Activated CD8-positive, alpha-beta T cell treated with anti-CD3 and anti-CD28 coated beads for 36 hours (primary cell): ENCODE measurements at regions not wholly inside any gene's neighbourhood (a gene's known extent, or its start where the extent isn't known, plus 50 kb on each side); places are given as distances from the start of the nearest gene placed in this dataset.

Source experiments
- ATAC-seq: fragments of 200-7000 bp; cut with Tn5 transposase; one replicate; pipeline ENCODE4 v1.10.0; 2021; ENCODE audit warnings: mild to moderate bottlenecking, moderate library complexity
- CTCF ChIA-PET: fragments of 350-600 bp; sonication (Branson Sonifier 250); formaldehyde crosslinking; loops from one replicate; lab custom pipeline; 2021; ENCODE audit warnings: antibody characterized with exemption; lab: Charles Lee
- POLR2A ChIA-PET: fragments of 350-600 bp; sonication (Branson Sonifier 250); formaldehyde crosslinking; loops from one replicate; lab custom pipeline; 2021; ENCODE audit warnings: antibody characterized with exemption; lab: Charles Lee
- DNase-seq: peaks from one replicate; pipeline ENCODE4 v3.0.0-alpha.2; 2020
- H3K27ac Mint-ChIP-seq: one replicate; pipeline ENCODE4 v1.8.0; 2021; ENCODE audit warnings: mild to moderate bottlenecking, mixed read lengths
- H3K27me3 Mint-ChIP-seq: one replicate; pipeline ENCODE4 v1.8.0; 2021; ENCODE audit warnings: mixed read lengths
- H3K36me3 Mint-ChIP-seq: one replicate; pipeline ENCODE4 v1.8.0; 2021; ENCODE audit warnings: low read depth, mixed read lengths
- H3K4me1 Mint-ChIP-seq: one replicate; pipeline ENCODE4 v1.8.0; 2021; ENCODE audit warnings: low read depth, mixed read lengths
- H3K4me3 Mint-ChIP-seq: one replicate; pipeline ENCODE4 v1.8.0; 2021; ENCODE audit warnings: mild to moderate bottlenecking, moderate library complexity, mixed read lengths
- H3K9me3 Mint-ChIP-seq: one replicate; pipeline ENCODE4 v1.8.0; 2021; ENCODE audit warnings: mixed read lengths
- intact Hi-C: fragments of 100-400 bp; cut with micrococcal nuclease; formaldehyde crosslinking; loops from one replicate; pipeline ENCODE4 v1.10.0; 2022
- TF ChIP-seq, protein P1 (sequence below): fragments of 200-600 bp; IDR thresholded peaks from one replicate; pipeline ENCODE4 v1.8.0; 2022; ENCODE audit warnings: antibody characterized with exemption, mild to moderate bottlenecking

DNA sequence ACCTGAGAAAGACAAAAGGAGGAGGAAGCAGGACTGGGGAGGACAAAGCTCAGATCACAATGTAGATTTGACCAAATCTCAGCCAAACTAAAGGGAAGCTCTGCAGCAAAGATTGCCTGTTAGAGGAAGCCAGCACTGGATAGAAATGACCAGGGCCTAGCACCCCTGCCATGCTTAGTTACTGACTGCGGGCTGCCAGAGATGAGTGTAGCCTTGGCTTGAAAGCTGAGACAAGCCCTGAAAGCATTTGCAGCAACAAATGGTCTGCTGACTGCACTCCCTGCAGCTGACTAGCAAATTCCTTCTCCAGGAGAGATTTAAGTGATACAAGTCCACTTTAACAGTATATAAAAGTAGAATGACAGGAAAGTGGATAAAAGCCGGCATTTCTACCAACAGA lies 140.9 kb upstream of the CRIM1 start:
- POLR2A ChIA-PET: no interaction called here

DNA sequence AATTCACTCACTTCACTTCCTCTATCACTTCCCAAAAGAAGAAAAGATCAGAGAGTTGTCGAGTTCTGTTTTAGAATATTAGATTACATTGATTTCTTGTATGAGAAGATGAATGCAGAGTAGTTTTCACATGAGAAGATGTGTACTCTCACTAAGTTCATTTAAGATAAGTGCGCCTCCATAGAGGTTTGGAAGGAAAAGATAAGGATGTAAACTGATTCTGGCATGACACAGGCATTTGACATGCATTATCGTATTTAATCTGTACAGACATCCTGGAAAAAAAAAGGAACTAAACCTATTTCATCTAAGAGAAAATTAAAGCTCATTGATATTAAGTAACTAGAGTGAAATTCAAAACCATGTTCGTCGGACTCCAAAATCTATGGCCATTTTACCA lies 152.2 kb upstream of the CRIM1 start:
- Mint-ChIP-seq H3K27ac (no peak overlapping the region), H3K4me1 (no peaks in the 10 kb centered on the region), H3K36me3 (no peaks in the 10 kb centered on the region), H3K9me3 (peaks cover 12% of the 10 kb centered on the region), H3K27me3 (no peaks in the 10 kb centered on the region), H3K4me3 (no peak overlapping the region)
- DNase-seq (no peak), ATAC-seq (no peak)
- CTCF ChIA-PET: no interaction called here
- intact Hi-C loops: no loop called here
- TF ChIP-seq, protein P1, sequence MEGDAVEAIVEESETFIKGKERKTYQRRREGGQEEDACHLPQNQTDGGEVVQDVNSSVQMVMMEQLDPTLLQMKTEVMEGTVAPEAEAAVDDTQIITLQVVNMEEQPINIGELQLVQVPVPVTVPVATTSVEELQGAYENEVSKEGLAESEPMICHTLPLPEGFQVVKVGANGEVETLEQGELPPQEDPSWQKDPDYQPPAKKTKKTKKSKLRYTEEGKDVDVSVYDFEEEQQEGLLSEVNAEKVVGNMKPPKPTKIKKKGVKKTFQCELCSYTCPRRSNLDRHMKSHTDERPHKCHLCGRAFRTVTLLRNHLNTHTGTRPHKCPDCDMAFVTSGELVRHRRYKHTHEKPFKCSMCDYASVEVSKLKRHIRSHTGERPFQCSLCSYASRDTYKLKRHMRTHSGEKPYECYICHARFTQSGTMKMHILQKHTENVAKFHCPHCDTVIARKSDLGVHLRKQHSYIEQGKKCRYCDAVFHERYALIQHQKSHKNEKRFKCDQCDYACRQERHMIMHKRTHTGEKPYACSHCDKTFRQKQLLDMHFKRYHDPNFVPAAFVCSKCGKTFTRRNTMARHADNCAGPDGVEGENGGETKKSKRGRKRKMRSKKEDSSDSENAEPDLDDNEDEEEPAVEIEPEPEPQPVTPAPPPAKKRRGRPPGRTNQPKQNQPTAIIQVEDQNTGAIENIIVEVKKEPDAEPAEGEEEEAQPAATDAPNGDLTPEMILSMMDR: no peak
- POLR2A ChIA-PET: no interaction called here

More for the DNA sequence above, 140.9 kb upstream of the CRIM1 start:
- Mint-ChIP-seq H3K4me1 (no peaks in the 10 kb centered on the region), H3K27me3 (no peaks in the 10 kb centered on the region), H3K27ac (no peak overlapping the region), H3K36me3 (no peaks in the 10 kb centered on the region), H3K4me3 (no peak overlapping the region), H3K9me3 (peaks cover 4% of the 10 kb centered on the region)
- intact Hi-C loops: no loop called here
- DNase-seq (no peak), ATAC-seq (no peak)
- TF ChIP-seq, protein P1: no peak
- CTCF ChIA-PET: no interaction called here

DNA sequence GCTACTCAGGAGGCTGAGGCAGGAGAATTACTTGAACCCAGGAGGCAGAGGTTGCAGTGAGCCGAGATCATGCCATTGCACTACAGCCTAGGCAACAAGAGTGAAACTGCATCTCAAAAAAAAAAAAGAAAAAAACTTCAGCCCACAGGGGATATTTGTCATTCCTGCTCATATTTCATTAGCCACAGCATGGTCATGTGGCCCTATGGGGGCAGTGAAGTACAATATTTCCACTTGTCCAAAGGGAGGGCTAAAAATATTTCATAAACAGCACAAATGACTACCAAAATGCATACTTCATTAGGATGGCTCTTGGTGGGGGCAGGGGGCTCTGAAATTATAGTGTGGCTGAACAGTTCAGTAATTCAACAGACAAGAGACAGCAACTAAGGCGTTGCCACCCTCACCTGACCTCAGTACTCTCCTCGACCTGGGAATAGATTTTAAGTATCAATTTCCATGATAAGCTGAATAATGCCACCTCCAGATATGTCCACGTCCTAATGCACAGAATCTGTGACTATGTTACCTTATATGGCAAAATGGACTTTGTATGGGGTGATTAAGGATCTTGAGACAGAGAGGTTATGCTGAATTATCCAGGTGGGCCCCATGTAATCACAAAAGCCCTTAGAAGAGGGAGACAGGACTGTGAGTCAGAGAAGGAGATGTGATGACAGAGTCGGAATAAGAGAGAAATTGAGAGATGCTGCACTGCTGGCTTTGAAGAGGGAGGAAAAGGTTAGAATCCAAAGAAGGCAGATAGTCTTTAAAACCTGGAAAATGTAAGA lies 158.2 kb upstream of the CRIM1 start:
- POLR2A ChIA-PET: no interaction called here
- intact Hi-C loops: no loop called here

DNA sequence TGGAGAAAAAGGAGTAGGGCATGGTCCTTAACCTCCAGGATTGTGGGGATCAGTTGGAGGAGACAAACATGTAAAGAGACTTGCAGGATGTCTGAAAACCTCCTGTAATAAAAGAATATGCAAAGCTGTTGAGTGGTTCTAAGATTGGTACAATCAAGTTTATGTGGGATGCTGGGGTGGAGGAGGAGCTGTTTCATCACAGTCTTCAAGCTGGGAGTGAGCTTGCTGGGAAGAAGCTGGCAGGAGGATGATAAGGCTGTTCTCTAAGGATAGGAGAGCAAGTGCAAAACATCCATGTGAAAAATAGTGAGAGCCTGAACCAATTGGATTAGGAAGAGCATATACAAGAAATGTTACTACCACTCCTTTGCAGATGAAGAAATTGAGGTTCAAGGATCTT lies 161.9 kb upstream of the CRIM1 start:
- intact Hi-C loops: no loop called here
- ChIA-PET POLR2A (no interaction called here), CTCF (no interaction called here)
- TF ChIP-seq, protein P1: no peak
- H3K36me3 Mint-ChIP-seq: no peaks in the 10 kb centered on the region
- DNase-seq (no peak), ATAC-seq (no peak)
- H3K9me3 Mint-ChIP-seq: no peaks in the 10 kb centered on the region
- no peak overlapping the region for H3K27ac Mint-ChIP-seq
- no peaks in the 10 kb centered on the region for H3K27me3 Mint-ChIP-seq
- H3K4me1 Mint-ChIP-seq: no peaks in the 10 kb centered on the region
- no peak overlapping the region for H3K4me3 Mint-ChIP-seq

More for the DNA sequence above, 158.2 kb upstream of the CRIM1 start:
- TF ChIP-seq, protein P1: no peak
- H3K9me3 Mint-ChIP-seq: peaks cover 12% of the 10 kb centered on the region
- DNase-seq (no peak), ATAC-seq (no peak)
- H3K4me3 Mint-ChIP-seq: no peak overlapping the region
- H3K4me1 Mint-ChIP-seq: no peaks in the 10 kb centered on the region
- CTCF ChIA-PET: no interaction called here
- no peaks in the 10 kb centered on the region for H3K27me3 Mint-ChIP-seq
- no peak overlapping the region for H3K27ac Mint-ChIP-seq
- H3K36me3 Mint-ChIP-seq: no peaks in the 10 kb centered on the region

DNA sequence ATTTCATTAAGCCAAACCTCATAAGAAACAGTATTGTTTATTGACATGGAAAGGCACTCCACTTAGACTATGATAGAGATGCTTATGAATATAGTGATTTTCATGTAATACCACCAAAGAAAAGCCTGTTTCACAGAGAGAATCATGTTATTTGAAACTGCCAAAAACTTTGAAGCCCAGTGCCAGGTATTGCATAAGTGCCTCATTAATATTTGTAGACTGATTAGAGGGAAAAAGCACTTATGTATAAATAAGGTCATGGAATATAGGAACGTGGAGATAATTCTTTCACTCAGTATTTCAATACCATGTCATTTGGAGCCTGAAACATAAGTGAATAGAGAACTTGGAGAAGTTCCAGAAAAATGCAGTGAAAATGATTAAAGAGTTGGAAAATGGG lies 162.6 kb upstream of the CRIM1 start:
- H3K27ac Mint-ChIP-seq: no peak overlapping the region
- no peaks in the 10 kb centered on the region for H3K27me3 Mint-ChIP-seq
- ATAC-seq: no peak
- no peaks in the 10 kb centered on the region for H3K9me3 Mint-ChIP-seq
- no peaks in the 10 kb centered on the region for H3K36me3 Mint-ChIP-seq
- TF ChIP-seq, protein P1: no peak
- no peak overlapping the region for H3K4me3 Mint-ChIP-seq
- ChIA-PET POLR2A (no interaction called here), CTCF (no interaction called here)
- no peaks in the 10 kb centered on the region for H3K4me1 Mint-ChIP-seq
- intact Hi-C loops: no loop called here
- no peak for DNase-seq
